Prostate gland (tissue), 2 donors: ENCODE measurements at regions not wholly inside any gene's neighbourhood (a gene's known extent, or its start where the extent isn't known, plus 50 kb on each side); places are given as distances from the start of the nearest gene placed in this dataset.

Experiments
- POLR2AphosphoS5 ChIP-seq: sonication (generic); formaldehyde crosslinking; IDR thresholded peaks from one replicate; pipeline ENCODE4 v1.6.1; 2017; ENCODE audit warnings: antibody characterized with exemption
- TF ChIP-seq, protein P1 (sequence below), 4 experiments: fragments of 200-600 bp in 2 of 4; fragments of 450-650 bp in 2 of 4; sonication (generic) in 2 of 4; IDR thresholded peaks; 1 replicate in 3 of 4; 2 replicates in 1 of 4; pipeline ENCODE4 v1.5.1; 2016 to 2019; ENCODE audit warnings: antibody characterized with exemption in 4 of 4, mild to moderate bottlenecking in 2 of 4, moderate library complexity in 2 of 4

DNA sequence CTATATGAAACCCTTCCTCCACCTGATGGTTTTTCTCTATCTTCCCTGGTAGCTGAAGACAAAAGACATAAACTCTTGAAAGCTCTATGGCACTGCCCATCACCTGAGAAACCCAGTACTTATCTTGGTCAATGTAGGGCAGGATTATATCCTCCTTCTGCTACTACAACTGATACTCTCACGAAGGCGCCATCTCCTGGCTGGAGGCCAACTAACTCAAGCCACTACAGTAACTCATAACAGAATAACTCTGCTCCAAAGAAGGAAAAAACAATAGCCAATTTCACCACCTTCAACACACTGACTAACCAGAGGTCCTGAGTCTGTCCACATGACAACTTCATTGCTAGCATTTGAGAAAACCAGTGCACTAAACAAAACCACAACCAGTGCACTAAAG lies 409.2 kb downstream of the CETN3 start:
- TF ChIP-seq, protein P1, sequence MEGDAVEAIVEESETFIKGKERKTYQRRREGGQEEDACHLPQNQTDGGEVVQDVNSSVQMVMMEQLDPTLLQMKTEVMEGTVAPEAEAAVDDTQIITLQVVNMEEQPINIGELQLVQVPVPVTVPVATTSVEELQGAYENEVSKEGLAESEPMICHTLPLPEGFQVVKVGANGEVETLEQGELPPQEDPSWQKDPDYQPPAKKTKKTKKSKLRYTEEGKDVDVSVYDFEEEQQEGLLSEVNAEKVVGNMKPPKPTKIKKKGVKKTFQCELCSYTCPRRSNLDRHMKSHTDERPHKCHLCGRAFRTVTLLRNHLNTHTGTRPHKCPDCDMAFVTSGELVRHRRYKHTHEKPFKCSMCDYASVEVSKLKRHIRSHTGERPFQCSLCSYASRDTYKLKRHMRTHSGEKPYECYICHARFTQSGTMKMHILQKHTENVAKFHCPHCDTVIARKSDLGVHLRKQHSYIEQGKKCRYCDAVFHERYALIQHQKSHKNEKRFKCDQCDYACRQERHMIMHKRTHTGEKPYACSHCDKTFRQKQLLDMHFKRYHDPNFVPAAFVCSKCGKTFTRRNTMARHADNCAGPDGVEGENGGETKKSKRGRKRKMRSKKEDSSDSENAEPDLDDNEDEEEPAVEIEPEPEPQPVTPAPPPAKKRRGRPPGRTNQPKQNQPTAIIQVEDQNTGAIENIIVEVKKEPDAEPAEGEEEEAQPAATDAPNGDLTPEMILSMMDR (IDR thresholded peaks at IDR 0.05) = no peak
- no peak for TF ChIP-seq POLR2AphosphoS5
